ENCODE measurements at regions not wholly inside any gene's neighbourhood (a gene's known extent, or its start where the extent isn't known, plus 50 kb on each side); places are given as distances from the start of the nearest gene placed in this dataset.
"Not testable (repeated sequence)": the region's sequence is repeated elsewhere in the genome, so short reads cannot be mapped to it uniquely, and the experiment has no call there.

DNA sequence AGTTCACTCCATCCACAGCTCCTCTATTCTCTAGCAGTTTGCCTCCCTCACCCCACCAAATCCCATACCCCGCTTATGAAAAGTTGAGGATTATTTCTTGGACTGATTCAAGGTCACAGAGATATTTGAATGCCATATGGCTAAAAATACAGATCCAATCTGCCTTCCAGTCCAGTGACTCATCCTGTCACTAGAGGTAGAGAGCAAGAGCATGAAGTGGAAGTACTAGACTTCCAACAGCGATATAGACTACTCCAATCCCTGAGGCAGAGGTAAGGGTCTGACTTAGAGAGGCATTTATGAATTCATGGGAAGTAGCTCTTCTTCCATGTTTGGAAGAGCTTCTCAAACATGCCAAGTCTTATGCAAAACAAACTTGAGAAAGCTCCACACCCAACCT is 72.4 kb upstream of the CCL21 start:
- CTCF ChIA-PET: no interaction called here
- Mint-ChIP-seq H3K9me3 (no peaks in the 10 kb centered on the region), H3K36me3 (ENCODE audit: low read depth) (no peaks in the 10 kb centered on the region), H3K4me3 (no peak overlapping the region), H3K27ac (no peak overlapping the region), H3K4me1 (ENCODE audit: low read depth) (no peaks in the 10 kb centered on the region), H3K27me3 (ENCODE audit: low read depth) (peaks cover 5% of the 10 kb centered on the region)
- DNase-seq: no peak
- intact Hi-C loops (cut with micrococcal nuclease): no loop called here

DNA sequence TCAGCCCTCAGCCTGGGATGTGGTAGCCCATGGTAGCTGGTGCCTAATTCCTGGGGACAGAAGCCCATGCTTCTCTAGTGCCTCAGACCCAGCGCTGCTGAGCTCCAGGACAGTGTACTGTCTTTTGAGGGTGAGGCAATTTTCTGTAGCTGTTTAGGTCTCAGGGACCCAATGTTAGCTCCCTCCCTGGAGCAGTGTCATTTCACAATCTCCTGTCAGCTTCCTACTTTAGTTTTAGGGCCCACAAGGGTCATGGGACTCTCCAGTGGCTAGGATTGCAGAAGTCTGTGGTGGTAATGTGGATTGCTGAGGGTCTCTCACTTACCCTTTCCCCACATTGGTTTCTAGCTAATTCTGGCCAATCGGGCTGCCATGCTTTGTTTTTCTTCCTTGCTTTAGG is 67.7 kb upstream of the CCL21 start:
- Mint-ChIP-seq H3K9me3 (peaks cover 3% of the 10 kb centered on the region), H3K27me3 (ENCODE audit: low read depth) (peaks cover 9% of the 10 kb centered on the region), H3K4me3 (no peak overlapping the region), H3K4me1 (ENCODE audit: low read depth) (no peaks in the 10 kb centered on the region), H3K36me3 (ENCODE audit: low read depth) (no peaks in the 10 kb centered on the region), H3K27ac (no peak overlapping the region)
- CTCF ChIA-PET: no interaction called here
- no peak for DNase-seq
- intact Hi-C loops (cut with micrococcal nuclease): no loop called here

DNA sequence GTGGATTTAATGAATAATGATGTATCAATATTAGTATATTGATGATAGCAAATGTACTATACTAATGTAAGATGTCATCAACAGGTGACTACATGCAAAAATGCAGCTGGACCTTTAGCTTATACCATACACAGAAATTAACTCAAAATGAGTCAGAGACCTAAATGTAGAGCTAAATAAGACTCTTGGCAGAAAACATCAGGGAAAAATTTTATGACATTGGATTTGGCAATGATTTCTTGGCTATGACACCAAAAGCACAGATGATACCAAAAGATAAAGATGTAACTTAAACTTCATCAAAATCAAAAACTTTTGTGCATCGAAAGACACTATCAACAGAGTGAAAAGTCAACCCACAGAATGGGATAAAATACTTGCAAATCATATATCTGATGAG is 64.0 kb upstream of the CCL21 start:
- CTCF ChIA-PET: no interaction called here
- Mint-ChIP-seq H3K36me3 (ENCODE audit: low read depth) (no peaks in the 10 kb centered on the region), H3K4me3 (no peak overlapping the region), H3K9me3 (peaks cover 3% of the 10 kb centered on the region), H3K27ac (no peak overlapping the region), H3K4me1 (ENCODE audit: low read depth) (no peaks in the 10 kb centered on the region), H3K27me3 (ENCODE audit: low read depth) (peaks cover 14% of the 10 kb centered on the region)
- intact Hi-C loops (cut with micrococcal nuclease): no loop called here
- DNase-seq: no peak

DNA sequence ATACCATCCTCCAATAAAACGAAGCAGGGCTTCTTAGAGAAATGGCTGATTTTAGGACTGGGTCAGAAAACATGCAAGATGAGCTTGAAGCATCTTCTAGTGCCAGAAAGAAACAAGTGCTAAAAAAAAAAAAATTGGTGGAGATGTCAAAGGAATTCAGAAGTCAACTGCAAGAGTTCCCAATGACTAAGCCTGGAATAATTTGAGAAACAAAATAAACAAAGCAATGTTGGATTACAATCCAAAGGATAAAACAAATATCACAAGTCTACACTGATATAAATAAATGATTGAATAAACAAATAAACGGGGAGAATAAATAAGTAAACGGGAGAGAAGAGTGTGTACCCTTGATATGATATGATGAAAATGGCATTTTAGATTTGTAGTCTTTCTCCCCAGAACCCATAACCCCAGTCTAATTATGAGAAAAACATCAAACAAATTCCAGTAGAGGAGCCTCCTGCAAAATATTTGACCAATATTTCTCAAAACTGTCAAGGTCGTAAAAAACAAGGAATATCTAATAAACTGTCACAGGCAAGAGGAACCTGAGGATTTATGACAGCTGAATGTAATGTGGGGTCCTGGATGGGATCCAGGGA is 63.5 kb upstream of the CCL21 start:
- Mint-ChIP-seq H3K9me3 (peaks cover 3% of the 10 kb centered on the region), H3K27me3 (ENCODE audit: low read depth) (peaks cover 16% of the 10 kb centered on the region), H3K4me3 (no peak overlapping the region), H3K27ac (no peak overlapping the region), H3K4me1 (ENCODE audit: low read depth) (no peaks in the 10 kb centered on the region), H3K36me3 (ENCODE audit: low read depth) (no peaks in the 10 kb centered on the region)
- DNase-seq: no peak
- intact Hi-C loops (cut with micrococcal nuclease): no loop called here
- CTCF ChIA-PET: no interaction called here

DNA sequence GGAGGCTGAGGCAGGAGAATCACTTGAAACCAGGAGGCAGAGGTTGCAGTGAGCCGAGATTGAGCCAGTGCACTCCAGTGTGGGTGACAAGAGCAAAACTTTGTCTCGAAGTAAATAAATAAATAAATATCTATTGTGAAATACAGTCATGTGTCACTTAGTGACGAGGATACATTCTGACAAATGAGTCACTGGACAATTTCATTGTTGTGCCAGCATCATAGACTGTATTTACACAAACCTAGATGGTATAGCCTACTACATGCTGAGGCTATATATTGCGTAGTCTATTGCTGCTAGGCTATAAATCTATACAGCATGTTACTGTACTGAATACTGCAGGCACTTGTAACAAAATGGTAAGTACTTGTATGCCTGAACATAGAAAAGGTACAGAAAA is 61.1 kb upstream of the CCL21 start:
- no peak for DNase-seq
- Mint-ChIP-seq H3K36me3 (ENCODE audit: low read depth) (no peaks in the 10 kb centered on the region), H3K9me3 (no peaks in the 10 kb centered on the region), H3K4me3 (no peak overlapping the region), H3K27me3 (ENCODE audit: low read depth) (peaks cover 25% of the 10 kb centered on the region), H3K4me1 (ENCODE audit: low read depth) (no peaks in the 10 kb centered on the region), H3K27ac (no peak overlapping the region)
- CTCF ChIA-PET: no interaction called here
- intact Hi-C loops (cut with micrococcal nuclease): no loop called here

DNA sequence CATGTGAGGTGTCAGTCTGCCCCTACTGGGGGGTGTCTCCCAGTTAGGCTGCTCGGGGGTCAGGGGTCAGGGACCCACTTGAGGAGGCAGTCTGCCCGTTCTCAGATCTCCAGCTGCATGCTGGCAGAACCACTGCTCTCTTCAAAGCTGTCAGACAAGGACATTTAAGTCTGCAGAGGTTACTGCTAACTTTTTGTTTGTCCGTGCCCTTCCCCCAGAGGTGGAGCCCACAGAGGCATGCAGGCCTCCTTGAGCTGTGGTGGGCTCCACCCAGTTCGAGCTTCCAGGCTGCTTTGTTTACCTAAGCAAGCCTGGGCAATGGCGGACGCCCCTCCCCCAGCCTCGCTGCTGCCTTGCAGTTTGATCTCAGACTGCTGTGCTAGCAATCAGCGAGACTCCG is 57.2 kb upstream of the CCL21 start:
- H3K36me3 Mint-ChIP-seq (ENCODE audit: low read depth); H3K9me3 Mint-ChIP-seq; intact Hi-C loops (cut with micrococcal nuclease); H3K4me3 Mint-ChIP-seq; DNase-seq; CTCF ChIA-PET; H3K27ac Mint-ChIP-seq; H3K4me1 Mint-ChIP-seq (ENCODE audit: low read depth): not testable (repeated sequence)
- H3K27me3 Mint-ChIP-seq (ENCODE audit: low read depth): peaks cover 26% of the 10 kb centered on the region

DNA sequence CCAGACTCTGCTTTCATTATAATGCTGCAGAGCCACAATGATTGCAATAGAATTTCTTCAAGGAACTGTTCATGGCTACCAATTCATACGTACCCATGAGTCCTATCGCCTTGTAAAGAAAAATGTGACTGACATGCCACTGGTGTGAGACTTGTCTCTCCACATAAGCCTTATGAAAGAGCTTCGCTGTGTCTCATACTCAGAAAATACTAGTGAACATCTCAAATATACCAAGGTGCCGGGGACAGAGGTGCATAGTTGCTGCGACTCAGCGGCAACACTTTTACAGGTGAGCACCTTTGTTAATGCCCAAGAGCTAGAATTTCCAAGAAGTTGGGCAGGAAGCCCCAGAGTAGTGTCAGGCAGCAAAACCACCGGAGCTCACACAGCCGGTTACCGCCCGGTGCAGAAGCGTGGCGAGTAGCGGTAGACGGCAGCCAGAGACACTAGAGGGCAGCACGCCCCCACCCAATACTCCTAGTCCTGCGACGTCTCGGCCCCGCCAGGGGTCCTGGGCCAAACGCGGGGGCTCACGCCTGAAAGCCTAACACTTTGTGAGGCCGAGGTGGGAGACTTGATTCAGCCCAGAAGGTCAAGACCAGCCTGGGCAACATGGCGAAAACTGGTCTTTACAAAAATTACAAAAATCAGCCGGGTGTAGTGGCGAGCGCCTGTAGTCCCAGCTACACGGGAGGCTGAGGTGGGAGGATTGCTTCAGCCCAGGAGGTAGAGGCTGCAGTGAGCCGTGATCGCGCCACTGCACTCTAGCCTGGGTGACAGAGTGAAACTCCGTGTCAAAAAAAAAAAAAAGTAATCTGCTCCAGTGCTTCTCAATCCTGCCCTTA is 50.5 kb upstream of the CCL21 start:
- DNase-seq: peak; percentile 72
- intact Hi-C loops (cut with micrococcal nuclease): loop anchor here (1.0 to 5.0 kb wide), 5 partner anchors 138 to 716 kb away; partner anchors contain the start of gene PIGO
- CTCF ChIA-PET: interaction anchor here (0.6 to 1.9 kb wide), 18 partner anchors 16 to 713 kb away, joined by 3 to 7 read pairs (median 4); partner anchors contain the start of genes ATOSB and PIGO
- H3K9me3 Mint-ChIP-seq; H3K4me3 Mint-ChIP-seq; H3K36me3 Mint-ChIP-seq (ENCODE audit: low read depth); H3K27ac Mint-ChIP-seq; H3K4me1 Mint-ChIP-seq (ENCODE audit: low read depth): not testable (repeated sequence)
- H3K27me3 Mint-ChIP-seq (ENCODE audit: low read depth): peaks cover 30% of the 10 kb centered on the region

Measured in activated naive CD4-positive, alpha-beta T cell treated with anti-CD3 and anti-CD28 coated beads for 36 hours (primary cell).